ENCODE measurements at regions not wholly inside any gene's neighbourhood (a gene's known extent, or its start where the extent isn't known, plus 50 kb on each side); places are given as distances from the start of the nearest gene placed in this dataset.

DNA sequence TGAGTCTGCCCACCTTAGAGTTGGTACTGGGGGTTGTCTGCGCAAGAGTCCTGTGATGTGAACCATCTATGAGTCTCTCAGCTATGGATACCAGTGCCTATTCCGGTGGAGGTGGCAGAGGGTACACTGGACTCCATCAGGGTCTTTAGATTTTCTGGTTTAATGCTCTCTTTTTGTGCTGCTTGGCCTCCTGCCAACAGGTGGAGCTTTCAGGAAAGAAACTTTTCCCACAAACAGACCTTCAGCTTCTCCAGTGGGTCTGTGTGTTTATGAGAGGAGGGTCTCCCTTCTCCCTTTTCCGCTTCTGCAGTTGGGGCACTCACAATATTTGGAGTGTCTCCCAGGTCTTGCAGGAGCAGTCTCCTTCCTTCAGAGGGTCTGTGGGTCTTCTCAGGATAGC is 1721.9 kb upstream of the SLC39A10 start:
- TF ChIP-seq, protein P1, sequence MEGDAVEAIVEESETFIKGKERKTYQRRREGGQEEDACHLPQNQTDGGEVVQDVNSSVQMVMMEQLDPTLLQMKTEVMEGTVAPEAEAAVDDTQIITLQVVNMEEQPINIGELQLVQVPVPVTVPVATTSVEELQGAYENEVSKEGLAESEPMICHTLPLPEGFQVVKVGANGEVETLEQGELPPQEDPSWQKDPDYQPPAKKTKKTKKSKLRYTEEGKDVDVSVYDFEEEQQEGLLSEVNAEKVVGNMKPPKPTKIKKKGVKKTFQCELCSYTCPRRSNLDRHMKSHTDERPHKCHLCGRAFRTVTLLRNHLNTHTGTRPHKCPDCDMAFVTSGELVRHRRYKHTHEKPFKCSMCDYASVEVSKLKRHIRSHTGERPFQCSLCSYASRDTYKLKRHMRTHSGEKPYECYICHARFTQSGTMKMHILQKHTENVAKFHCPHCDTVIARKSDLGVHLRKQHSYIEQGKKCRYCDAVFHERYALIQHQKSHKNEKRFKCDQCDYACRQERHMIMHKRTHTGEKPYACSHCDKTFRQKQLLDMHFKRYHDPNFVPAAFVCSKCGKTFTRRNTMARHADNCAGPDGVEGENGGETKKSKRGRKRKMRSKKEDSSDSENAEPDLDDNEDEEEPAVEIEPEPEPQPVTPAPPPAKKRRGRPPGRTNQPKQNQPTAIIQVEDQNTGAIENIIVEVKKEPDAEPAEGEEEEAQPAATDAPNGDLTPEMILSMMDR (IDR thresholded peaks at IDR 0.05; ENCODE audit: insufficient read depth, low read length) = no peak
- no peak overlapping the region for H3K4me3 ChIP-seq (ENCODE audit: low read depth, low read length)
- DNase-seq (ENCODE audit: low read depth) = no peak

DNA sequence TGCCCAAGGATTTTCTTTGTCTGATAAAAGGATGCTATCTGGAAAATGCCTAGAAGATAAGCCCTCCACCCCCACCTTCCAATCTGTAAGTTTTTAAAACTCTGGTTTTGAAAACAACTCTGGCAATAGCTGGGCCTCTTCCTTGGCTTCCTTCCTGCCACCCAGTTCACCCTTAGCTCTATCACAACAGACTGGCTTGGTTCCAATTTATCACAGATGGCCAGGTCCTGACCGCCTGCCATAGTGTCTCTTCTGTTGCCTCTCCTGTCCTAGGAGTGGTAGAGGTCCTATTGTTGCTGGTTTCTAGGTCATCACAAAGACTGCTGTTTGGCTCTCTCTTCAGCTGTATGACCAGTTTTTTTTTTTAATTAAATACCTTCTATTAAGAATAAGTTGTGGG is 1727.9 kb upstream of the SLC39A10 start:
- TF ChIP-seq, protein P1 (IDR thresholded peaks at IDR 0.05; ENCODE audit: insufficient read depth, low read length) = no peak
- no peak overlapping the region for H3K4me3 ChIP-seq (ENCODE audit: low read depth, low read length)
- no peak for DNase-seq (ENCODE audit: low read depth)

DNA sequence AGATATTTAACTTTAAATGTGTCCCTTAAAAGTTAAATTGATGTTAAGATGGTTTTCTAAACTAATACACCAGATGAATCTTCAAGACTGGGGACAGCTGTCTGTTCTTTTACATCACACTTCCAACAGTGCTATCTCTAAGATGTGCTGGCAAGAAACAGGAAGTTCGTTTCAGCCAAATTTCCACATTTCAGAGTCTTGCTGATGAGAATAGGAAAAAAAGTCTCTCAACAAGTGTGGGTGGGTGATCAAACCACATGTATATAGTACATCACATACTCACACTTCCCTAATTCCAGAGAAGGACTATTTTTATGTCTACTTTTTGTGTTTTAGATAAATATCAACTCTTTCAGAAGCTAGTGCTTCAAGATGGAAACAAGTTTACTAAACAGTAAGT is 1712.8 kb upstream of the TMEFF2 start:
- no peak for DNase-seq (ENCODE audit: low read depth)
- no peak overlapping the region for H3K4me3 ChIP-seq (ENCODE audit: low read depth, low read length)
- TF ChIP-seq, protein P1 (IDR thresholded peaks at IDR 0.05; ENCODE audit: insufficient read depth, low read length) = no peak

DNA sequence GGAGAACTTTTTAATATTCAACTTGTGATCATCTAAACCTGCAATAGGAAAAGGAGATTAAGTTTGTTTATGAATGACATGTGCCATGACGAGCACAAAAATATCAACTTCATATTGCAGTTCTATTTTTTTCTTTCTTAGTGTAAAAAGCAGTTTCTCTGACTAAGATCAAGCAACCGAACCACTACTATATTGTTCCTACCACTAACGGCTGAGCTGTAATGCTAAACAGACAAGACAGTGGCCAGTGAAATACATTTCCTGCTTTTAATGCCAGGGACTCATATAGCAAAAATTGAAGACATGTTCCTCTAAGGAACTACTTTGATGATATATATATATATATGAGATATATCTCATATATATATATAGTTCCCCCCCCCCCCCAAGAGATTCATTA is 1705.6 kb upstream of the TMEFF2 start:
- TF ChIP-seq, protein P1 (IDR thresholded peaks at IDR 0.05; ENCODE audit: insufficient read depth, low read length) = no peak
- no peak for DNase-seq (ENCODE audit: low read depth)
- H3K4me3 ChIP-seq (ENCODE audit: low read depth, low read length) = no peak overlapping the region

DNA sequence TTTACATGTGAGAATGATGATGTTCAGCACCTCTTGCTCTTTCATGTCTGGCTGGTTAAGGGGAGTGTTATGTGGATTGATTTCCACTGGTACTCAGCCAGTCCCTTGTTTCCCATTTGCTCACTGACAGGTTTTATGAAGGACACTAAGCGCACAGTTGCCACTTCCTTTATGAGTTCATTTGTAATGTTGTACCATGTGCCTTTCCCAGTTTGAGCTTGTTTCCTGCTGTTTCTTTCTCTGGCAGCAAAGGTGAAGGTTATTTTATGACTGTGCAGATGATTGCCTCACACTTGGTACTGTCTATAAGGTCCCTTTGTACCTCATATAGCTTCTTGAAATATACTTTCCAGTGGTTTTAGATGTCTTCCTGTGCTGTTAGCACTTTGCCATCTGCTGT is 1700.5 kb upstream of the TMEFF2 start:
- TF ChIP-seq, protein P1 (IDR thresholded peaks at IDR 0.05; ENCODE audit: insufficient read depth, low read length) = no peak
- no peak for DNase-seq (ENCODE audit: low read depth)

DNA sequence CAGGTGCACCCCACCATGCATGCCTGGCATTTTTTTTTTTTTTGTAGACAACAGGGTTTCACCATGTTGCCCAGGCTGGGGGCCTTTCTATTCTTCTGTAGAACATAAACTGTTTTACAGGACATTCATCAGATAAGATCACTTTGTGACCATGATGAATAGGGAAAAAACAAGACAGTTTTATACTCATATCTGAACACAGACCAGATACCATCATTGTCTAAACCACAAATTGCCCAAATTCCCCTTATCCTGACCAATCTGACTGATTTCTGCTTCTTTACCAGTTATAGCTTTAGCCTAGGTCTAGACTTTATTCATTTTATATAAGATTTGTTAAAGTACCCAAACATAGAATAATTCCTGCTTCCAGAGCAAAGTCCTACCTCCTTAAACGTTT is 1699.3 kb upstream of the TMEFF2 start:
- no peak for DNase-seq (ENCODE audit: low read depth)
- no peak overlapping the region for H3K4me3 ChIP-seq (ENCODE audit: low read depth, low read length)
- TF ChIP-seq, protein P1 (IDR thresholded peaks at IDR 0.05; ENCODE audit: insufficient read depth, low read length) = no peak

More for the DNA sequence above, 1700.5 kb upstream of the TMEFF2 start:
- no peak overlapping the region for H3K4me3 ChIP-seq (ENCODE audit: low read depth, low read length)

DNA sequence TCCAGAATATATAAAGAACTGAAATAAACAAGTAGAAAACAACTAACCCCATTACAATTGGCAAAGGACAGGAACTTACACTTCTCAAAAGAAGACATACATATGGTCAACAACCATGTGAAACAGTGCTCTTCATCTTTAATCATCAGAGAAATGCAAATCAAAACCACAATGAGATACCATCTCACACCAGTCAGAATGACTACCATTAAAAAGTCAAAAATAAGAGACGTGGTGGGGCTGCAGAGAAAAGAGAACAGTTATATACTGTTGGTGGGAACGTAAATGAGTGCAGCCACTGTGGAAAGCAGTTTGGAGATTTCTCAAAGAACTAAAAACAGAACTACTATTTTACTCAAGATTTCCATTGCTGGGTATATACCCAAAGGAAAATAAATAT is 1696.3 kb upstream of the TMEFF2 start:
- no peak overlapping the region for H3K4me3 ChIP-seq (ENCODE audit: low read depth, low read length)
- TF ChIP-seq, protein P1 (IDR thresholded peaks at IDR 0.05; ENCODE audit: insufficient read depth, low read length) = no peak
- no peak for DNase-seq (ENCODE audit: low read depth)

Measured in fibroblast of the aortic adventitia (primary cell).